NCI-H1436 treated with DMSO at 0.1 percent for 48 hours (cell line): ENCODE measurements at regions not wholly inside any gene's neighbourhood (a gene's known extent, or its start where the extent isn't known, plus 50 kb on each side); places are given as distances from the start of the nearest gene placed in this dataset.

ENCODE experiments used
- DNase-seq: peaks from one replicate; lab custom pipeline; 2025; lab: John Stamatoyannopoulos, UW

- DNase-seq: no peak
Measured at GRCh38 chr6:93784794-93785693, 365.7 kb upstream of the EPHA7 start.

GRCh38 chr6:93779086-93779841, 359.9 kb upstream of the EPHA7 start:
- DNase-seq: no peak

GRCh38 chr6:93759190-93759589, 339.8 kb upstream of the EPHA7 start:
- DNase-seq: no peak

- no peak for DNase-seq
Measured at GRCh38 chr6:93751969-93752368, 332.6 kb upstream of the EPHA7 start.

- DNase-seq: no peak
Measured at GRCh38 chr6:93749930-93750329, 330.6 kb upstream of the EPHA7 start.

- DNase-seq: no peak
Measured at GRCh38 chr6:93749191-93749590, 329.8 kb upstream of the EPHA7 start.

GRCh38 chr6:93746892-93747291, 327.5 kb upstream of the EPHA7 start:
- DNase-seq: no peak

- no peak for DNase-seq
Measured at GRCh38 chr6:93745306-93745705, 325.9 kb upstream of the EPHA7 start.

- peak; percentile 88 for DNase-seq
Measured at GRCh38 chr6:93735099-93735498, 315.7 kb upstream of the EPHA7 start.

GRCh38 chr6:93731306-93731705, 311.9 kb upstream of the EPHA7 start:
- no peak for DNase-seq

GRCh38 chr6:93728150-93728549, 308.8 kb upstream of the EPHA7 start:
- DNase-seq: no peak

GRCh38 chr6:93727447-93727846, 308.1 kb upstream of the EPHA7 start:
- no peak for DNase-seq

GRCh38 chr6:93721386-93722048, 302.2 kb upstream of the EPHA7 start:
- peak; percentile 23 for DNase-seq

GRCh38 chr6:93713974-93714373, 294.6 kb upstream of the EPHA7 start:
- no peak for DNase-seq

GRCh38 chr6:93703431-93703830, 284.1 kb upstream of the EPHA7 start:
- no peak for DNase-seq

- DNase-seq: no peak
Measured at GRCh38 chr6:93701526-93701925, 282.2 kb upstream of the EPHA7 start.

- DNase-seq: no peak
Measured at GRCh38 chr6:93685494-93685893, 266.1 kb upstream of the EPHA7 start.

GRCh38 chr6:93684339-93684738, 265.0 kb upstream of the EPHA7 start:
- DNase-seq: no peak

GRCh38 chr6:93679836-93680235, 260.5 kb upstream of the EPHA7 start:
- no peak for DNase-seq

- no peak for DNase-seq
Measured at GRCh38 chr6:93678841-93679454, 259.6 kb upstream of the EPHA7 start.

- DNase-seq: no peak
Measured at GRCh38 chr6:93677264-93677965, 258.1 kb upstream of the EPHA7 start.

GRCh38 chr6:93676581-93676980, 257.2 kb upstream of the EPHA7 start:
- no peak for DNase-seq
